ENCODE measurements at regions not wholly inside any gene's neighbourhood (a gene's known extent, or its start where the extent isn't known, plus 50 kb on each side); places are given as distances from the start of the nearest gene placed in this dataset.

- TF ChIP-seq, protein P1, sequence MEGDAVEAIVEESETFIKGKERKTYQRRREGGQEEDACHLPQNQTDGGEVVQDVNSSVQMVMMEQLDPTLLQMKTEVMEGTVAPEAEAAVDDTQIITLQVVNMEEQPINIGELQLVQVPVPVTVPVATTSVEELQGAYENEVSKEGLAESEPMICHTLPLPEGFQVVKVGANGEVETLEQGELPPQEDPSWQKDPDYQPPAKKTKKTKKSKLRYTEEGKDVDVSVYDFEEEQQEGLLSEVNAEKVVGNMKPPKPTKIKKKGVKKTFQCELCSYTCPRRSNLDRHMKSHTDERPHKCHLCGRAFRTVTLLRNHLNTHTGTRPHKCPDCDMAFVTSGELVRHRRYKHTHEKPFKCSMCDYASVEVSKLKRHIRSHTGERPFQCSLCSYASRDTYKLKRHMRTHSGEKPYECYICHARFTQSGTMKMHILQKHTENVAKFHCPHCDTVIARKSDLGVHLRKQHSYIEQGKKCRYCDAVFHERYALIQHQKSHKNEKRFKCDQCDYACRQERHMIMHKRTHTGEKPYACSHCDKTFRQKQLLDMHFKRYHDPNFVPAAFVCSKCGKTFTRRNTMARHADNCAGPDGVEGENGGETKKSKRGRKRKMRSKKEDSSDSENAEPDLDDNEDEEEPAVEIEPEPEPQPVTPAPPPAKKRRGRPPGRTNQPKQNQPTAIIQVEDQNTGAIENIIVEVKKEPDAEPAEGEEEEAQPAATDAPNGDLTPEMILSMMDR (IDR thresholded peaks at IDR 0.05), result no peak
- TF ChIP-seq POLR2A (IDR thresholded peaks at IDR 0.05), result no peak
These were observed 1068.5 kb upstream of the CELF4 start for GRCh38 chr18:38634117-38634516.

All from Peyer's patch (tissue), 4 donors.